Gastrocnemius medialis (tissue), 4 donors: ENCODE measurements at regions not wholly inside any gene's neighbourhood (a gene's known extent, or its start where the extent isn't known, plus 50 kb on each side); places are given as distances from the start of the nearest gene placed in this dataset.
"Not testable (repeated sequence)": the region's sequence is repeated elsewhere in the genome, so short reads cannot be mapped to it uniquely, and the experiment has no call there.

ENCODE experiments used
- ATAC-seq, 2 donors: fragments of 150-250 bp; one replicate each; pipeline ENCODE4 v1.9.1; 2016
- DNase-seq, 2 donors: peaks; one replicate each; pipeline ENCODE4 v3.0.0-alpha.2; 2019
- H3K27ac ChIP-seq, 4 donors: fragments of 200-600 bp; sonication (generic); 1 replicate in 1 of 4; 2 replicates in 3 of 4; pipeline ENCODE4 v1.5.1; 2016 to 2018; ENCODE audit warnings: mild to moderate bottlenecking in 2 of 4, moderate library complexity in 1 of 4
- H3K27me3 ChIP-seq, 3 donors: fragments of 200-600 bp; sonication (generic) in 2 of 3; 1 replicate in 1 of 3; 2 replicates in 2 of 3; pipeline versions ENCODE4 v1.5.1 to v1.6.0; 2016 to 2019; ENCODE audit warnings: mild to moderate bottlenecking in 1 of 3, moderate library complexity in 1 of 3
- H3K36me3 ChIP-seq, 2 donors: fragments of 200-600 bp; sonication (generic) in 1 of 2; one replicate each; pipeline ENCODE4 v1.5.1; 2017 to 2018
- H3K4me1 ChIP-seq, 2 donors: fragments of 200-600 bp; sonication (generic) in 1 of 2; one replicate each; pipeline ENCODE4 v1.5.1; 2016 to 2017; ENCODE audit warnings: mild to moderate bottlenecking in 2 of 2
- H3K4me3 ChIP-seq, 4 donors: fragments of 200-600 bp; sonication (generic) in 3 of 4; 1 replicate in 1 of 4; 2 replicates in 3 of 4; pipeline ENCODE4 v1.5.1; 2016 to 2019; ENCODE audit warnings: mild to moderate bottlenecking in 2 of 4
- H3K9me3 ChIP-seq, 3 donors: fragments of 200-600 bp; sonication (generic) in 2 of 3; 1 replicate in 1 of 3; 2 replicates in 2 of 3; pipeline ENCODE4 v1.5.1; 2016 to 2019
- in situ Hi-C, 4 donors: fragments of 200-750 bp; cut with MboI; loops; one replicate each; pipeline versions ENCODE4 v1.15.0 to v1.8.0; 2017; ENCODE audit warnings: low sequenced_read_pairs in 4 of 4
- intact Hi-C: fragments of 100-400 bp; cut with DNase I; formaldehyde crosslinking; loops from one replicate; pipeline ENCODE4 v1.15.1; 2023; ENCODE audit warnings: low total_unique reads
- TF ChIP-seq, protein P1 (sequence below), 5 experiments: fragments of 450-650 bp in 3 of 5; fragments of 200-600 bp in 2 of 5; sonication (generic) in 2 of 5; IDR thresholded peaks in 4 of 5; conservative IDR thresholded peaks in 1 of 5; 1 replicate in 4 of 5; 2 replicates in 1 of 5; pipeline ENCODE4 v1.5.1; 2016 to 2019; ENCODE audit warnings: antibody characterized with exemption in 5 of 5, mild to moderate bottlenecking in 3 of 5, moderate library complexity in 3 of 5

GRCh38 chr2:106248548-106249151 lies 54.5 kb upstream of the UXS1 start:
- DNase-seq, H3K27me3 ChIP-seq, H3K4me3 ChIP-seq, H3K27ac ChIP-seq, in situ Hi-C loops, H3K4me1 ChIP-seq, H3K9me3 ChIP-seq, H3K36me3 ChIP-seq: not testable (repeated sequence)
- intact Hi-C loops: loop anchor here (5.0 kb wide), 1 partner anchor 334 kb away; no protein-coding TSS in a partner anchor
- peak; percentile 26 to 41 for ATAC-seq
- TF ChIP-seq, protein P1, sequence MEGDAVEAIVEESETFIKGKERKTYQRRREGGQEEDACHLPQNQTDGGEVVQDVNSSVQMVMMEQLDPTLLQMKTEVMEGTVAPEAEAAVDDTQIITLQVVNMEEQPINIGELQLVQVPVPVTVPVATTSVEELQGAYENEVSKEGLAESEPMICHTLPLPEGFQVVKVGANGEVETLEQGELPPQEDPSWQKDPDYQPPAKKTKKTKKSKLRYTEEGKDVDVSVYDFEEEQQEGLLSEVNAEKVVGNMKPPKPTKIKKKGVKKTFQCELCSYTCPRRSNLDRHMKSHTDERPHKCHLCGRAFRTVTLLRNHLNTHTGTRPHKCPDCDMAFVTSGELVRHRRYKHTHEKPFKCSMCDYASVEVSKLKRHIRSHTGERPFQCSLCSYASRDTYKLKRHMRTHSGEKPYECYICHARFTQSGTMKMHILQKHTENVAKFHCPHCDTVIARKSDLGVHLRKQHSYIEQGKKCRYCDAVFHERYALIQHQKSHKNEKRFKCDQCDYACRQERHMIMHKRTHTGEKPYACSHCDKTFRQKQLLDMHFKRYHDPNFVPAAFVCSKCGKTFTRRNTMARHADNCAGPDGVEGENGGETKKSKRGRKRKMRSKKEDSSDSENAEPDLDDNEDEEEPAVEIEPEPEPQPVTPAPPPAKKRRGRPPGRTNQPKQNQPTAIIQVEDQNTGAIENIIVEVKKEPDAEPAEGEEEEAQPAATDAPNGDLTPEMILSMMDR (IDR thresholded peaks at IDR 0.05 in 4 of 5, conservative IDR thresholded peaks at IDR 0.05 in 1 of 5): peak in 1 of 5 experiments; percentile 28
